ENCODE measurements at regions not wholly inside any gene's neighbourhood (a gene's known extent, or its start where the extent isn't known, plus 50 kb on each side); places are given as distances from the start of the nearest gene placed in this dataset.
"Not testable (repeated sequence)": the region's sequence is repeated elsewhere in the genome, so short reads cannot be mapped to it uniquely, and the experiment has no call there.

DNA sequence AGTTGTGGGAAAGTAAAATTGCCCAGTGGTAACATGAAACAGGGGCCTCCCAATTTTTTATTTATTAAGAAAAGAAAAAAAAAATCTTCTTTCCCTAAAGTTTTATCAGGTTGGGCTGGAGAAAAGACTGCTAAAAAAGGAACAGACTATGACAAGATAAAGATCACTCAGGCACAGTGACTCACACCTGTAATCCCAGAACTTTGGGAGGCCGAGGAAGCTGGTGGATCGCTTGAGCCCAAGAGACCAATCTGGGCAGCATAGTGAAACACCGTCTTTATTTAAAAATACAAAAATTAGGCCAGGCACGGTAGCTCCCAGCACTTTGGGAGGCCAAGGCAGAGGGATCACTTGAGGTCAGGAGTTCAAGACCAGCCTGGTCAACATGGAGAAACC, 312.5 kb downstream of the CETN3 start:
- DNase-seq (ENCODE audit: missing footprints): no peak
- intact Hi-C loops (cut with DNase I): loop anchor here (5.0 kb wide), 1 partner anchor 370 kb away; no protein-coding TSS in a partner anchor
- ATAC-seq: no peak

- DNase-seq (ENCODE audit: missing footprints) (peak; percentile 59), ATAC-seq (no peak)
- intact Hi-C loops (cut with DNase I): loop anchor here (5.0 kb wide), 1 partner anchor 369 kb away; no protein-coding TSS in a partner anchor
Observed at GRCh38 chr5:90096415-90097081, 313.0 kb downstream of the CETN3 start.

DNA sequence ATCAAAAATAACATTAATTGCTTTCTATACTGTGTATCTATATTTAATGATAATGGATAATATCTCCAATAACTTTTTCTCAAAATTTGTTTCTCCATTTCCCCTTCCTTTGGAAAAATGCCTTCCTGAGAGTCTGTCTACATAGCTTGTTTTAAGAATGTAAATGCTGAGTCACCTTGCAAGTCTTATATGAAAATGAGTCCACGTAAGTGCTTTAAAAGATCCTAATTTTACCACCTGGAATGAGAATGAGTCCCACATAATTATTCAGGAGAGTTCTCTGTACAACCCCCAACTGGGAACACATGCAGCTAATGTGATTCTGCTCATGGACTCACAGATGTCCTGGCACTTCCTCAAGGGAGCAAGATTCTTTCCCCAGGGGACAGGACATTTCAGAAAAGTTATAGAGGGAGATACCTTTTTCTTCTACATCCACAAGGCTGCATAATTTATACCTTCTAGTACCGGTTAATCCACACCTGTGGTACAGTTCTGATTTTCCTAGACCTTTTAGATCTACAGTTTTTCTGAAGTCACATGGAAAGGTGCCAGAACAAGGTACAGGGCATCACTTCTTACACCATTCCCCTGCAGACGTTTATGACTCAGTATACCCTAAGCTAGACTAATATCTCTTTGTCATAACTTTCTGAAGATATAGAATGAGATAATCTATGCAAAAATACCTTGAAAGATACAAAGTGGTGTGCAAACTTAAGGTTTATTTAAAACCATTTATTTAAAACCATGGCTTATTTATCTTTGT, 314.1 kb downstream of the CETN3 start:
- ATAC-seq: no peak
- no peak for DNase-seq (ENCODE audit: missing footprints)
- intact Hi-C loops (cut with DNase I): loop anchor here (5.0 kb wide), 1 partner anchor 368 kb away; no protein-coding TSS in a partner anchor

- ATAC-seq: no peak
- DNase-seq (ENCODE audit: missing footprints): no peak
- intact Hi-C loops (cut with DNase I): no loop called here
Observed at GRCh38 chr5:90093751-90094485, 315.6 kb downstream of the CETN3 start.

DNA sequence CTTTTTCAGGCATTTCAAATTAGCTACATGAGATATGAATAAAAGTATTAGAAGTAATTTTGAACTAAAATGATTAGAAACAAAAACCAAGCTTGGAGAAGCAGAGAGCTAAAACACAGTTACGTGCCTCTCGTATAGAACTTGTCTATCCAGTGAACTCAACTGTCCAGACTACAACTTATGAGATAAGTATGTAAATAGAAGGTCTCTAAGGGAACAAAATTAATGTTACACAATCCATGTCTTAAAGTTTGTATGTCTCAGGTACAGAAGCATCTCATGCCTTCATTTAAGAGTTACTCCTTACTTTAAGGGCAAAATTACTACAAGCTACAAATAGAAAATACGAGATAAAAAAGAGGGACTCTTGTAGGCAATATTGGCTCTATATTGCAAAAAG, 316.8 kb downstream of the CETN3 start:
- DNase-seq (ENCODE audit: missing footprints) (no peak), ATAC-seq (no peak)
- intact Hi-C loops (cut with DNase I): no loop called here

DNA sequence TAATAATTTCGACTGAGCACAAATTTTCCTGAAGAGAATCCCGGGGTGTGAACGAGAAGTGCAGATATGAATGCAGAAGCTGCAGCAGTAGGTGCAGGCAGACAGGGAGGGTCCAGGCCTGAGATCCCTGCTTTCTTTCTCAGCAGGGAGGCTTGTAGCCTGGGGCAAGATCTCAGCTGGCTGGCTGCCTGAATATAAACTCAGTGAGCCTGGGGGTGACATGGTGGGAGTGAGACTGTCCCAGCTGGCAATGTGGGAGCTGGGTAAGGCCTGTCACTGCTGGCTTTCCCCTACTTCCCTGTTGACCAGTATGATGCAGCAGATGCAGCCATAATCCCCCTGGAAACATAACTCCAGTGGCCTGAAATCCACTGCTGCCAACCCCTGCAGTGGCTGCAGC, 325.2 kb downstream of the CETN3 start:
- intact Hi-C loops (cut with DNase I): no loop called here

GRCh38 chr5:90073026-90073570, 336.5 kb downstream of the CETN3 start:
- peak; percentile 39 for DNase-seq (ENCODE audit: missing footprints)
- ATAC-seq; intact Hi-C loops (cut with DNase I): not testable (repeated sequence)

More for the DNA sequence above, 325.2 kb downstream of the CETN3 start:
- DNase-seq (ENCODE audit: missing footprints) (no peak), ATAC-seq (no peak)

GRCh38 chr5:90071656-90072055, 337.9 kb downstream of the CETN3 start:
- no peak for ATAC-seq
- intact Hi-C loops (cut with DNase I): no loop called here

DNA sequence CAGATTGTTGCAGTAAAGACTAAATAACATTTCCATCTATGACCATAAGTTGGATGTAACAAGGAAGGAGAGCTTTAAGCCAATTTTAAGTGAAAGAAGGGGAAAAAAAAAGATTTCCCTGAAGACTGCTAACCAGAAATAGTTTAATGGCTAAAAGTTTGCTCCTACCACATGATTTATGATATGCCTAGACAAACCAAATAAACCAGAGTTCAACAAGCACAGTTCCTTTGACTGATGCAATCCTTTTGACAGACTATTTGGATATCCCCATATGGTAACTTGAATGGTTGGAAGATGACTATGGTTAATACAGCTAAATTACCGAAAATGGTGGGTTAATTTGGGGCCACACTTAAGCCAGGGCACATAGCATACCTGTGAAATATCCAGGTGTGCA, 338.5 kb downstream of the CETN3 start:
- ATAC-seq: no peak

More at GRCh38 chr5:90071656-90072055, 337.9 kb downstream of the CETN3 start:
- DNase-seq (ENCODE audit: missing footprints): no peak

GRCh38 chr5:90066920-90067319, 342.6 kb downstream of the CETN3 start:
- ATAC-seq: no peak
- no peak for DNase-seq (ENCODE audit: missing footprints)
- intact Hi-C loops (cut with DNase I): no loop called here

More for the DNA sequence above, 338.5 kb downstream of the CETN3 start:
- intact Hi-C loops (cut with DNase I): no loop called here
- no peak for DNase-seq (ENCODE audit: missing footprints)

DNA sequence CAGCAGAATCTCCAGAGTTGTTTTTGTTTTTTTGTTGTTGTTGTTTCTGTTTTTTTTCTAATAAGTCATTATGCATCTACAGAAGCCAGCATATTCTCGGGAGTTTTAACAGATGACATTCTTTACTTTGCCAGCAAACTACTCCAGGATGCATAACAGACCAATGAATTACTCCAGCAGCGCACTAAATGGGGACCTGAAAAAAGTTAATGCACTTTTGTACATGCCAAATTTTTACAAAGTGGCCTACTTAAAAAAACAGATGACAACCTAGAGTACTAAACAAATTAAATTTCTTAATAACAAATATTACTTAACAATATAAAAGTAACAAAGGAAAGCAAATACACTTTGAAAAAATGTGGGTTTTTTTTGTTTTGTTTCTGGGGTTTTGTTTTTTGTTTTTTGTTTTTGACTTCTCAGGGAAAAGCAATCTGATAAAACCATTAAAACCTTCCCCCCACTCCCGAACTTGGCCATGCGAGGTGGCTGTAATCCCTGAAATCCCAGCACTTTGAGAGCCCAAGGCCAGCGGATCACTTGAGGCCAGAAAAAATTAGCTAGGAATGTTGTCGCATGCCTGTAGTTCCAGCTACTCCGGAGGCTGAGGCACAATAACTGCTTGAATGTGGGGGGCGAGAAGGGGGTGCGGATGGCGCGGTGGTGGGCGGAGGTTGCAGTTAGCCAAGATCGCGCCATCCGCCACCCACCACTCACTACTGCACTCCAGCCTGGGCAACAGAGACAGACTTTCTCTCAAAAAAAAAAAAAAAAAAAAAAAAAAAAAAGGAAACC, 352.4 kb downstream of the CETN3 start:
- intact Hi-C loops (cut with DNase I): no loop called here
- ATAC-seq (no peak), DNase-seq (ENCODE audit: missing footprints) (no peak)

GRCh38 chr5:90055831-90056328, 353.7 kb downstream of the CETN3 start:
- DNase-seq (ENCODE audit: missing footprints) (no peak), ATAC-seq (no peak)
- intact Hi-C loops (cut with DNase I): no loop called here

DNA sequence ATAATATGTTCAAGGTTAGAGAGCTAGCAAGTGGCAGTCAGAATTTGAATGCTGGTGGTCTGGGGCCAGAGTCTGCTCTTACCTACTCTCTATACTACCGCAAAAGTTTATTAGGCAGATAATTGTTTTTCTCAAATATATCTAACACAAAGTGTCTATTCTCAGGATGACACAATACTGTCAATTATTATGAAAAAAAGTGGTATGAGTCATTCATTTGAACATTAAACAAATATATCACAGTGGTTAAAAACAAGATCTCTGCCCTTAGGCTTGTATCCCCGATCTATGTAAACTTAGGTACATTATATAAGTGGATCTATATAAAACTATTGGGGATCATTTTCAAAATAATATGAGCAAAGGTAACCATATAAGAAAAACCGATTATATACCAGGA, 354.9 kb downstream of the CETN3 start:
- intact Hi-C loops (cut with DNase I): no loop called here
- ATAC-seq: no peak
- no peak for DNase-seq (ENCODE audit: missing footprints)

DNA sequence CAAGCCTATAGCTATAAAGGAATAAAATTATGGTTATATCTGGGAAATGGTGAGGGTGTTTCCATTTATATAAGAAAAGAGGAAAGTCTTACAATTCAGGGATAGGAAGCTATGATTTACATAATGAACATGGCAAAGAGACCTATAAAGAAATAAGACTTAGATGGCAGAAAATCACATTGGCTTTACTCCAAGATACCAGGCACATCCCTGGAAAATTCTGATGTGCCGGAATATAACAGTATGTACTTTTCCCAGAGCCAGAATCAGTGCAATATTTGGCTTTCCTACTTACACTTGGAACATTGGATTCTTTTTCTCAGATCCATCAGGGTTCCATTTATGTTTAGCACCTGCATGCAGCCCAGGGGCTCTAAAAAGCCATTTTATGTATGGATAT, 357.8 kb downstream of the CETN3 start:
- DNase-seq (ENCODE audit: missing footprints): no peak
- ATAC-seq: no peak
- intact Hi-C loops (cut with DNase I): no loop called here

- no peak for ATAC-seq
Observed at GRCh38 chr5:90050103-90050502, 359.5 kb downstream of the CETN3 start.

DNA sequence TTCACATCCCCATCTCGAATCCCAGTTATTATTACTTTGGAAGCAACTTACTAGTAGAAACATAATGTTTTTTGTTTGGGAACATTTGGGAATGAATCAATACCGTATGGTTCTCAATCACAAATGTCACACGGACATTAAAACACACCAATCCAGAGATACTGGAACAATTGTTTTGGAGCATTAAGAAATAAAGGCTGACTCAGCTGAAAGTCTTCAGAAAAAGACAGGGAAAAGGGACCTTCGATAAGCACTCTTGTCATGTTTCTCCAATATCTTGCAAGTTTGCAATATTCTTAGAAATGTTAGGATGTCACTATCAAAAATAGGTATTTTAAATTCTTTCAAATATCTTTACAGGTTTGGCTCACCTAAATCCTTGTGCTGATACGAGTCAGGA, 362.4 kb downstream of the CETN3 start:
- intact Hi-C loops (cut with DNase I): no loop called here
- no peak for ATAC-seq
- DNase-seq (ENCODE audit: missing footprints): no peak

More at GRCh38 chr5:90050103-90050502, 359.5 kb downstream of the CETN3 start:
- DNase-seq (ENCODE audit: missing footprints): no peak
- intact Hi-C loops (cut with DNase I): no loop called here

DNA sequence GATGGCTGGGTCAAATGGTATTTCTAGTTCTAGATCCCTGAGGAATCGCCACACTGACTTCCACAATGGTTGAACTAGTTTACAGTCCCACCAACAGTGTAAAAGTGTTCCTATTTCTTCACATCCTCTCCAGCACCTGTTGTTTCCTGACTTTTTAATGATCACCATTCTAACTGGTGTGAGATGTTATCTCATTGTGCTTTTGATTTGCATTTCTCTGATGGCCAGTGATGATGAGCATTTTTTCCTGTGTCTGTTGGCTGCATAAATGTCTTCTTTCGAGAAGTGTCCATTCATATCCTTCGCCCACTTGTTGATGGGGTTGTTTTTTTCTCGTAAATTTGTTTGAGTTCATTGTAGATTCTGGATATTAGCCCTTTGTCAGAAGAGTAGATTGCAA, 369.5 kb downstream of the CETN3 start:
- DNase-seq (ENCODE audit: missing footprints); ATAC-seq; intact Hi-C loops (cut with DNase I): not testable (repeated sequence)

GRCh38 chr5:90037646-90038045, 371.9 kb downstream of the CETN3 start:
- DNase-seq (ENCODE audit: missing footprints) (no peak), ATAC-seq (no peak)
- intact Hi-C loops (cut with DNase I): no loop called here

Data from Right ventricle myocardium inferior (tissue), 1 donor.